CD1c-positive myeloid dendritic cell (primary cell): ENCODE measurements at regions not wholly inside any gene's neighbourhood (a gene's known extent, or its start where the extent isn't known, plus 50 kb on each side); places are given as distances from the start of the nearest gene placed in this dataset.

Experiments used
- DNase-seq: peaks from one replicate; pipeline ENCODE4 v3.0.0-alpha.2; 2016; ENCODE audit errors: extremely low spot score

- DNase-seq = no peak
Measured at GRCh38 chr2:136572335-136572734, 193.0 kb upstream of the THSD7B start.

GRCh38 chr2:136557203-136557602, 208.1 kb upstream of the THSD7B start:
- DNase-seq = no peak

GRCh38 chr2:136550181-136550580, 215.2 kb upstream of the THSD7B start:
- no peak for DNase-seq

GRCh38 chr2:136539355-136539754, 226.0 kb upstream of the THSD7B start:
- DNase-seq = no peak

- DNase-seq = no peak
Measured at GRCh38 chr2:136538489-136538888, 226.9 kb upstream of the THSD7B start.

- DNase-seq = no peak
Measured at GRCh38 chr2:136534811-136535210, 230.5 kb upstream of the THSD7B start.

GRCh38 chr2:136532171-136532570, 233.2 kb upstream of the THSD7B start:
- no peak for DNase-seq

- DNase-seq = no peak
Measured at GRCh38 chr2:136531731-136532130, 233.6 kb upstream of the THSD7B start.

- DNase-seq = no peak
Measured at GRCh38 chr2:136530146-136530545, 235.2 kb upstream of the THSD7B start.

GRCh38 chr2:136527560-136527959, 237.8 kb upstream of the THSD7B start:
- no peak for DNase-seq

- no peak for DNase-seq
Measured at GRCh38 chr2:136522724-136523123, 242.6 kb upstream of the THSD7B start.

GRCh38 chr2:136517716-136518115, 247.6 kb upstream of the THSD7B start:
- no peak for DNase-seq

GRCh38 chr2:136510244-136510643, 255.1 kb upstream of the THSD7B start:
- no peak for DNase-seq

- no peak for DNase-seq
Measured at GRCh38 chr2:136505462-136505861, 259.9 kb upstream of the THSD7B start.

- no peak for DNase-seq
Measured at GRCh38 chr2:136502660-136503059, 262.7 kb upstream of the THSD7B start.

GRCh38 chr2:136497709-136498108, 267.6 kb upstream of the THSD7B start:
- DNase-seq = no peak

GRCh38 chr2:136496966-136497365, 268.4 kb upstream of the THSD7B start:
- no peak for DNase-seq

GRCh38 chr2:136495636-136496035, 269.7 kb upstream of the THSD7B start:
- no peak for DNase-seq

- DNase-seq = no peak
Measured at GRCh38 chr2:136492901-136493300, 272.4 kb upstream of the THSD7B start.

GRCh38 chr2:136490100-136490499, 275.2 kb upstream of the THSD7B start:
- DNase-seq = no peak

- DNase-seq = no peak
Measured at GRCh38 chr2:136487421-136487820, 277.9 kb upstream of the THSD7B start.

GRCh38 chr2:136486115-136486514, 279.2 kb upstream of the THSD7B start:
- no peak for DNase-seq

- no peak for DNase-seq
Measured at GRCh38 chr2:136482966-136483365, 282.4 kb upstream of the THSD7B start.

- no peak for DNase-seq
Measured at GRCh38 chr2:136482006-136482405, 283.3 kb upstream of the THSD7B start.

GRCh38 chr2:136479696-136480095, 285.6 kb upstream of the THSD7B start:
- DNase-seq = no peak
